NCI-H2196 treated with DMSO at 0.1 percent for 48 hours (cell line): ENCODE measurements at regions not wholly inside any gene's neighbourhood (a gene's known extent, or its start where the extent isn't known, plus 50 kb on each side); places are given as distances from the start of the nearest gene placed in this dataset.

Experiments
- DNase-seq: peaks from one replicate; lab custom pipeline; 2025; ENCODE audit not compliant: unreplicated experiment; lab: John Stamatoyannopoulos, UW

DNA sequence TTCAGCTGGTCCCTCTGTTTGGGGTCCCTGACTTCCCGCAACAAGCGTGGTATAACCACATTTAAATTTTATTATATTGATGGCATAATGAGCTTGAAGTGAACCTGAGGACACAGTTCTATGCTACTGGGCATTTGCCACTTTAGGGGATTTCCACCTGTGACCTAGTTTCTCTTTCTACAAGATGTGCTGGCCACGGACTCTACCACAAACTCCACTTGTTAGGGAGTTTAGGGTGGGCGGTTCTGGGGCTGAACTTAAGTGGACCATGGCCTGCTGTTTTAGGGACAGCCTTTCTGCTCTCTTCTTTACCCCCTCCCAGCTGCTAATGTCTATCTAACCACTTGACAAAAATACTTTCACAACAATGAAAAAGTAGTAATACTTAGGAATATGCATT lies 1199.1 kb downstream of the SI start:
- no peak for DNase-seq

DNA sequence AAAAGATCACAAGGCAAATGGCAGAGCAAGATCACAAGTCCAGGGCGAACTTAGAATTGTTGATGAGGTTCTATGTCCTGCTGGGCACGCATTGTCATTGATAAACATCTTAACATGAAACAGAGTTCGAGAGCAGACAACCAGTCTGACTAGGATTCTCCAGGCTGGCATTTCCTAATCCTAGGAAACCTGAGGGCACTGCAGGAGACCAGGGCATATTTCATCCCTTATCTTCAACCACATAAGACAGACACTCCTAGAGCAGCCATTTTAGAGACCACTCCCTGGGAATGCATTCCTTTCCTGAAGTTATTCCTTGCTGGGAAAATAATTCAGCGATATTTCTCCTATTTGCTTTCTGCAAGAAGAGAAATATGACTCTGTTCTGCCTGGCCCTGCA lies 1199.9 kb downstream of the SI start:
- DNase-seq, result no peak

DNA sequence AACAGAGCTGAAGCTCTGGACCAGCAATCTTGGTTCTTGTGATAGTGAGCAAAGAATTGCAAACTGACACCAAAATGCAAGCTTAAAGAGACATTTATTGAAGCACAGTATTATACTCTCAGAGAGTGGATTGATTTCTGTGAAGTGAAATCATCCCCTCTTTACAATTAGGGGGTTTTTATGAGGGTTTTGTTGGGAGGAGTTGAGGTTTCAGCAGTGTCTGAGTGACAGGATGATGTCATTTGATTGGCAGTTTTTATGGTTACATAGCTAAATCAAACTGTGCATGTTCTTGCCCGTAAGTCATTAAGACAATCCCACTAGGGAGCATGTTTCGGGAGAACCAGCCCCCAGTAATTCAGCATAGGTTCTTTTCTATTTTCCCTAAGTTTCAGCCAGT lies 1200.5 kb downstream of the SI start:
- DNase-seq, result no peak

- no peak for DNase-seq
Measured at GRCh38 chr3:163863146-163863545, 1215.2 kb downstream of the SI start.

DNA sequence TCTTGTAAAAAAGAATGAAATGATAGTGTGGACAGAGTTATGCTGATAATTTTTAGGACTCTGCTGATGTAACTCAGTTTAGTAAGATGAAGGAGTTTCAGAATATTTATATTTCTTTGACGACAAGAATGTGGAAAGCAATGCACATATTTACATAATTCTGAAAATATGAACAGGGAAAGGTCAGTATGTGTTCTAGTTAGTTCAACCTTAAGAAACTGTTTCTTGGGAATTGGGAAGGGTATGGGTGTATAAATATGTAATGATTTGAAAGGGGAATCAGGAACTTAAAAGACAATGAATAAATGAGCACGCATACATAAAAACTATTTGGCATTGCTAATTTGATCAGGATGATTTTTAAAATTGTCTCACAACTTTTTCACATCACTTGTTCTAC lies 1226.1 kb downstream of the SI start:
- DNase-seq, result no peak

- DNase-seq, result no peak
Measured at GRCh38 chr3:163838769-163839168, 1239.5 kb downstream of the SI start.

DNA sequence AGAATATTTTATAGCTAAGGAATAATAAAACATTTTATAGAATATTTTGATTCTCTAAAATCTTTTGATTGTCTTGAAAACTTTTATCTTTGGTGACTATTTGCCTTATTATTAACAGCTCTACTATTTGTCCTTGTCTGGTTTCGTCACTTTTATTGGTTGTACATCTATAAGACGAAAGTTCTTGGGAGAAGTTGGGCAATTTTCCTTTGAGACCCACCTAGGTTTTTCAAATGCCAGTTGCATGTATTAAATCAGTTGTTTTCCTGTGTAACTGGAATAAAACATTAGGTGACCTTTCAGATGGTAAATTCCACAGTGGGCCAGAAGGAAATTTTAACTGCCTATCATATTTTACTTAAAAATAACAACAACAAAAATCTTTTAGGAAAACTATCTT lies 1245.7 kb downstream of the SI start:
- DNase-seq, result no peak

GRCh38 chr3:163821841-163822240 lies 1256.5 kb downstream of the SI start:
- no peak for DNase-seq

DNA sequence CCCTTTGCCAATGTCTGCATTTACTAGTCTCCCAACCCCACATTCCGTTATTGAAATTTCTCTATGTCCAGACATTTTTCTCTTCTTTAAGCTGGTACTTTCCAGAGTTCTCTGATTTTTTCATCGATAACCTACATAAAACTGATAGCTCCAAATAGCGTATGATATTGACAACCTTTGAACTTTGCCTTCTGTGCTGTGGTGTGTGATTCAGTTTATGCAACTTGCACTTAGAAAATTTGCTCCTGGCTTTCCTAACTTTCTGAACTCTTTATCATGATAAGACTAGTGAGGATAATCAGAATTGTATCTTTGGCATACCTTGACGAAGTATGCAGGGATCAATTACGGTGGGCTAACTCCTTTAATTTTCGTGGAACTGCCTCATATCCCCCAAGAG lies 1261.3 kb downstream of the SI start:
- no peak for DNase-seq

GRCh38 chr3:163813935-163814334 lies 1264.4 kb downstream of the SI start:
- no peak for DNase-seq

DNA sequence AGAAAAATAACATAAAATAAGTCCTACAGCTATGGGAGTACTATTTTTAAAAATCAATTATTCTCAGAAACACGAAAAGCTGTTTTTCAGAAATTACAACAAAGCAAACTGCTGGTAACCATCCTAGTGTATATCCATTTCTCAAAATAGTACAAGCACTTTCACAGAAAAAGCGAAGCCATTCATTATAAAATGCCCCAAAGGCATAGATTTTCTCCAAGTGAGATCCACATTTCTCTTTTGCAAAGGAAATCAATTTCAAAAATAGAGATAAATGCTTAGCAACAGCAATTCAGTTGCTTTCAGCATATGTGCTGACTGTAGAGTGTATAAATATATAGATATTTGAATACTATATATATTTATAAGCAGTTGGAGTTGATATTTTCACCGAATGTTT lies 1266.3 kb downstream of the SI start:
- no peak for DNase-seq

DNA sequence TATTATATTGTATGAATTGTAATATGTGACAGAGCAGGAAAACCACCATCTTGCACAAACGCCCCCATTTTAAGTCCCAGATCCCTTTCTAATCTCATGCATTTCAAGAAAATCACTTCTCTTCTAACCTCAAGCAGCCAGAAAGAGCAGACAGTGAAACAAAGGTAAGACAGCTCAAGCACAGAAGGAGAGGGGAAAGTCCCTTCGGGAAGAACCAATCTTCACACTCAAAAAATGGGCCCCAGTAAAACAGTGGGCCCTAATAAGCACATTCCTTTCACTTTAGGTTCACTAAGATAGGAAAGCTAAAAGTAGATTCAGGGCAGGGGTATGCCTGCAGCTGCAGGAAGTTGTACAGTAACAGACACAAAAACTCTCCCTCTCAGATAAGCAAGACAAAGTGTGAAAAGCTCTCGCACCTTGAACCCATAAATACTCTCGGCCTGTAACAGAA lies 1268.7 kb downstream of the SI start:
- DNase-seq, result no peak

DNA sequence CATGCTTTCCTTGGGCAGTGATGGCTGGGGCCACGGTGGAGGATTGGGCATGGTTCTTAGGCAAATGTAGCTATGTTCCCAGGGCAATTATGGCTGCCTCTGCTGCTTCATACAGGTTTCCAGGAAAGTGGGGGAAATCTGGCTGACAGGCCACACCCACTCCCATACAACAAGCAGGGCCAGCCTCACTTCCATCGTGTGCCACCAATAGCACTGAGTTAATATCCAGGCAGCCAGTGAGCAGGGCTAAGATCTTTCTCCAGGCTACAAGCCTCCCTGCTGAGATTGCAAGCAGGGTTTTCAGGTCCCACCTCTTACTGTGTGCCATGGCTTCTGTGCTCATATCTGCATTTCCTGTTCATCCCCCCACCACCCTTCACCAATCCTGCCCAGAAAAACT lies 1291.9 kb downstream of the SI start:
- DNase-seq, result no peak

- peak; percentile 12 for DNase-seq
Measured at GRCh38 chr3:163785693-163786092, 1292.6 kb downstream of the SI start.

DNA sequence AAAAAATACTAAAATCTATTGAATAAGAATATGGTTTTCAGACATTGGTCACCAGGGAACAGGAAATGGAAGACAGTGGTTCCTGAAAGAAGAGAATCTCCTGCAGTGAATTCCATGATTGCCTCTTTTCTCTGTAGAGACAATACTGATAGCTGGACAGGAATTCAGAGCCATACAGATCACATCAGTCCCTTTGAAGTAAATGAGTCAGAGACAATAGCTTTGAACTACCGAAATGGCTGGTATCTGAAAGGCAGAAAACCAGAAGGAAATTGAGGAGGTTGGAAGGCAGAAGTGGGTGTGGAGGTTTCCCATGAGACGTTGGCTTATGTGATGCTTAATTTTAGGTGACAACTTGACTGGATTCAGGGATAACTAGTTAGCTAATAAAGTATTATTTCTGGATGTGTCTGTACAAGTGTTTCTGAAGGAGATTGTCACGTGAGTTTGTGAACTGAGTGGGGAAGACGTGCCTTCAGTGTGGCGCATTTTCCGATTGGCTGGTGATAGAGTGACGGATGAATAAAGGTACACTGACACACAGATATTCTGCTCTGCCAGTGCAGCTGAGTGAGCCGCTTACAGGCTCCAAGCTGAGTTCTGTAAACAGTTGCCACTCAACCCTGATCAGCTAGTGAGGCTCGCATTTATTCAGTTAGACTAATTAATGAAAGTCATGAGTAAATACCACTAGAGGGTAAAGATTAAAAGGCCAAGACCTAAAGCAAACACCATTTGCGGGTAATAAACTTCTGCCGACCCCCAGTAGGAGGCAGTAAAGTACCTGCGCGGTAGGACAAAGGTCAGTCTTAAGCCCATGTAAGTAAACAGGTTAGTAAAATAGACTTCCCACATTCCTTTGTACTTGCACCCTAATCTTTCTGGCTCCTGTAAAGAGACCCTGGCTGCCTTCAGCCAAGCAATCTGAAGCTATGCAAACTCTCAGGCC lies 1298.6 kb downstream of the SI start:
- DNase-seq, result no peak

GRCh38 chr3:163776743-163777142 lies 1301.6 kb downstream of the SI start:
- no peak for DNase-seq

DNA sequence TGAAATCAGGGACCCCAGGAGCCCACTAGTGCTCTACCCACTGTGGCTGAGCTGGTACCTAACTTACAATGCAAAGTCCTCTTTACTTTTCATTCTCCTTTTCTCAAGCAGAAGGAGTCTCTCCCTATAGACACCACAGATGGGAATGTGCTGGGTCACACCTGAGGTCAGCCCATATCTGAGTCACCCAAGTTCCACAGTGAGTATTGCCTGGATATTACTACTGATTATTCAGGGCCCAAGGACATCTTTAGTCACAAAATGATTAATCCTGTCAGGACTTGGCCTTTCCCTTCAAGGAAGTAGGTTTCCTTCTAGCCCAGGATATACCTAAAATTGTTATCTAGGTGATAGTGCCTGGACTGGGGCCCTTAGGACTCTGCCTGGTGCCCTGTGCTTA lies 1305.2 kb downstream of the SI start:
- no peak for DNase-seq

GRCh38 chr3:163768048-163768447 lies 1310.2 kb downstream of the SI start:
- no peak for DNase-seq

DNA sequence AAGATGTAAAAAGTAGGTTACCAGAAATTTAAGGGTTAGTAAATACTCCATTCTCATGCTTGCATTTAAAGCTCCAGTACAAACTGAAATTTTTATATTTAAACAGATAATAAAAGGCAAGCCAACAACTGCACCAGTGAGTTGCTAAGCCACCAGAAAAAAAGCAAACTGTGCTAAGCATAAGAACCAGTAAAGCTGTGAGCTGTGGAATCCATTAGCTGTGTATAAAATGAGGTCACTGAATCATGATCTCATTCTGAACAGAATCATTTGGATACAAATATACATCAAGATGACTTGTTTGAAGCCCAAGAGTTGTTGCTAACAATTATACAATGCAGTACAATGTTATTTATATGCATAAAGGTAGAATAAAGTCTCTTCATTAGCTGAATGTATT lies 1312.2 kb downstream of the SI start:
- no peak for DNase-seq

DNA sequence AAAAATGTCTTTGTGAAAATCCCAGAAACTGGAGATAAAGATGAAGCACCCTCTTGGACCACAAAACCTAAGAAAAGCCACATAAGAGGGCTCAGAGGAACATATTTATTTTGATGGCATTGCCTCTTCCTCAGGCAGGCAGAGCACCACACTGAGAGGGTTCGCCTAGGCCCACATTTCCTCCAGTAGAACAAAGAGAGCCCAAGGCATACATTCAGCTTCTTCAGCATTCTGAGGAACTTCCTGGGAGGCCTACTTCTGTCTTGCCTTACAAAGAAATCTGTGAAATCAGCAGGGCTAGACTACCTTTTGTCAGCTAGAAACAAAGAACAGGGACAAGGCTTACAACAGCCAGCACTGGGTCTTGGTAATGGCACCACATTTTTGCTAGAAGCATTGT lies 1325.3 kb downstream of the SI start:
- DNase-seq, result no peak

- no peak for DNase-seq
Measured at GRCh38 chr3:163745204-163745603, 1333.1 kb downstream of the SI start.

DNA sequence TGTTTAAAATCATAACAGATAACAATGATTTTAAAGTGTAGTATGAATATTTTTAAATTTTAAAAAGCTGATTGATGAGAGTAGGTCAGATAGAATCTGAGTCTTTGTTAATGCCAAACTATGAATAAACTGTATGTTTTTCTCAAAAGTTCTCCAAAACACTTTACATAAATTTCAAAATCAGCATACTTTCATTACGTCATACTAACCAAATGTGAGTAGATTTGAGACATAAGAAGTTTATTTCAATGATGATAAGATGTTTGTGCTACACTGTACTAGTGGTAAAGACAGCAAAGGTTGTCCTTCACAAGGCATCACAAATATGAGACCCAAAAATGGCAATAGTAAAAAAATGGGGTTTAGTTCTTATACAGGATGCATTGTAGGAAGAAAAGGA lies 1342.9 kb downstream of the SI start:
- no peak for DNase-seq

GRCh38 chr3:163730684-163731083 lies 1347.6 kb downstream of the SI start:
- no peak for DNase-seq
